ENCODE measurements at regions not wholly inside any gene's neighbourhood (a gene's known extent, or its start where the extent isn't known, plus 50 kb on each side); places are given as distances from the start of the nearest gene placed in this dataset.

DNA sequence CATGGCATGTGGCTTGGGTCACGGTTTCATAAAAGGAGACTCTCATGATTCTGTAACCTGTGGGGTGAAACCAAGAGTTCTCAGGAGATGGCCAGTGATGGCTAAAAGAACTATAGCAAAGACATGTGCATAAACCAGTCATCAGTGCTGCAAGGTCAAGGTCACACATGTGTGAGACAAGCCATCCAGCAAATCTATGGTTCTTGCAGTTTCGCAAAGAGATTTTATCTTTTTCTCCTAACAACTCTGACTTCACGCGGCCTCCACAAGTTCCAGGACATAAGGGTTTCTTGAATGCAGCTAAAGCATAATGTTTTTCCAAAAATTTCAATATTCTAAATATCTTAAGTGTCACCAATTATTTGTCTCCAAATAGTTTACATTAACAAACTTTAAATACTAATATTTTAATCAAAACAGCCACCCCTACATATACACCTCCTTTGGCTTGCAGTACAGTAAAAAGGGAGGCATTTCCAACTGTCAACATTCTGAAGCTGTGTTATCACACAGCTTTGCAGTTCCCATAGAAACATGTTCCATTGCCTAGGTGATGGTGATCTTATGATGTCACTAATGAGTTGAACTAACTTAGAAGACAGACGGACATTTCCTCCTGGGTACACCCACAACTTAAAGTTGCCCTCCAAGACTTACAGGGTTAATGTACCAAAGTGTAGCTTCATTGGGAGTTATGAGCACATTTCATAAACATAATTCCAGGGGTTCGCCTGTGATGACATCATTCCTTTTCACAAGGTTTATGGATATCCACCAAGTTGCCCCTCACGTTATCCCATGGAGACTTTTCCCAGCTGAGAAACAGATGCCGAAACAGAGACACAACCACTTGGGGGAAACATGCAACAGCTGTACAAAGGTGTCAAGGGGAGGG lies 250.9 kb upstream of the PDE10A start:
- DNase-seq (ENCODE audit: low read depth): no peak

DNA sequence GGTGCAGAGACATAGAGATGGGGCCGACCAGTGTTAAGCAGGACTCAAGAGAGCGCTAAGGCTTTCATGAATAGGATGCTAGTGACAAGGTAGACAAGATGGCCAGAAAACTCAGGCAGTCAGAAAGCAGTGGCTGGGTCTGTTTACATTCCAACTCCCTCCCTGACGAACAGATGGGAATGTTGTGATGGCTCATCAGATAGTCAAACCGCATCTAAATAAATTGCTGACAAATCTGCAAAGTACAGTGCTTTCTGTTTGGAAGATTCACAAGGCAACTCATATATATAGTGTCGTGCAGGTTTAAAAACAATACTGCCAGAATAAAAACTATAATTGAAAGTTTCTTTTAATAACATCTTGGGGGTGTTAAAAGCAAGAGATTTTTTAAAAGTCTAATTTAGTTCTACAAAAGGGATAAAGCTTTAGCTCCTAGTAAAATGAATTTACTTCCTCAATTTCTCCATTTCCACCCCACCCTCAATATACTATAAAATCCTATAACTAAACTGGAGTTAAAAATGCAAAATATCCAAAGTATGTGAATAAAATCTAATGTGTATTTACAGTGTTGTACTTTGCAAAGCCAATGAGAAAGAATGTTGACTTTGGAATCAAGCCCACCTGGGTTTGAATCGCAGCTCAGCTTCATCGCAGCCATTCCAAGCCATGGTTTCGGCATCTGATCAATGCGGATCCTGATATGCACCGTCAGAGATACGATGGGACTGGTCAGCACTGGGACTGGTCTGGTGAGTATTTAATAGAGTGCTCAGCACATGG lies 247.3 kb upstream of the PDE10A start:
- DNase-seq (ENCODE audit: low read depth): no peak

DNA sequence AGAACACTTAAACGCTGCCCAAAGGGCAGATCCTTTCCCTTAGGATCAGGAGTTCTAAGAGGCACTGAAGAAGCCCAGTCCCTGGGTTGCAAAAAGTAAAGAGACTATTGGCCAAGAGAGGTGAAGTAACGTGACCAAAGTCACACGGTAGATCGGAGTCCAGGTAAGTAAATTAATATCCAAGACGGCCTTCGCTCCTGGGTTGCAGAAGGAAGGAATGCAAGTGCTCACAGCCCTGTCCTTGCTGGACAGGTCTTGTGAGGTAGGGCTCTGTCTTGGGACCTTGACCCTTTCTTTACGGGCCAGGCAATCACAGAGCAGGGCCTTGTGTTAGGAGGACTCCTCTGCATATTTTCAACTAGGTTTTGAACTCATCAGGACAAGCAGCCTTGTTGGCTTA lies 243.7 kb upstream of the PDE10A start:
- no peak for DNase-seq (ENCODE audit: low read depth)

- DNase-seq (ENCODE audit: low read depth): no peak
Measured at GRCh38 chr6:165905744-165906143, 242.7 kb upstream of the PDE10A start.

GRCh38 chr6:165900970-165901369 lies 237.9 kb upstream of the PDE10A start:
- DNase-seq (ENCODE audit: low read depth): no peak

DNA sequence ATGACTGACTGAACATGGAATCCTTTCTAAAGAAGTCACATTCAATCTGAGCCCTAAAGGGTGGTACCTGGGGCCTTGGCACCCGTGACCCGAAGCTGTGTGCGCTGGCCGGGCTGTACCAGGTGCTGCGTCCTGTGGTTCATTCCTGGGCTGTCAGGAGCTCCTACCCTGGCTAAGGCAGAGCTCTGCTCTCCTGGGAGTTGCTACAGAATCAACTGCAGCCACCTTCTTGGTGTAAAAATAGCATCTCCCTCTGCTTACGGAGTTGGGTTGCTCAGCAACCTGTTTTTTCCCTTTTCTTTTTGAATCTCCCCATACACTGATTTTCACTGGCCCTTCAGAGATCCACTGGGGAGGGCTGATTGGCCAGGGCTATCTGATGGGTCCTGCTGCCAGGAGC lies 236.6 kb upstream of the PDE10A start:
- no peak for DNase-seq (ENCODE audit: low read depth)

DNA sequence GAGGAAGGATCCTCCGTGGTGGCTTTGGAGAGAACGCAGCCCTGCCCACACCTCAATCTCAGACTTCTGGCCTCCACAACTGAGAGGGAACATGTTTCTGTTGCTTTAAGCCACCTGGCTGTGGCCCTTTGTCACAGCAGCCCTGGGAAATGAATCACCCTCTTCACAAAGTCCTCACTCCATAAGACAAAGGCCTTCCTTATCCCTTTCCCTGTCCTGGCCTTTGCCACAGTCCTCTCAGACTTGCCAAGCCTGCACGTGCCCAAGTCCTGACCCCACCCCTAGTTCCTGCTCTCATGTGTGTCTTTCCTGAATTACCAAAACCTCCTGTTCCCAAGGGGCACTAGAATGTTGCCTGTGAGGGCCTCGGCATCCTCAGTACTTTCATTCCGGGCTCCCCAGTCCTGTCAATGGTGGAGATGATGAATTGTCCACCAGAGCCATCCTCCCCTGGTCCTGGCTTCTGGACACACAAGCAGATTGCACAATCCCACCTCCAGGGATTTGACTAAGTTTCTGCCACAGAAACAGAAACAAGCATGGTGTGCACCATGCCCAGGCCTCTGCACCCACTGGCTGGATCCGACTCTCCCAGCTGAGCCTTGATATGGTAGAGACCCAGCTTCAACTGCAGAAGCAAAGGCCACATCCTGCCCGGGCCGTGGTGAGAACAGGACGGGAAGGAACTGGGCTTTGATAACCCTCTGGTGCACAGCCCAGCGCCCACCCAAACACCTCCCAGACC lies 232.6 kb upstream of the PDE10A start:
- DNase-seq (ENCODE audit: low read depth): no peak

DNA sequence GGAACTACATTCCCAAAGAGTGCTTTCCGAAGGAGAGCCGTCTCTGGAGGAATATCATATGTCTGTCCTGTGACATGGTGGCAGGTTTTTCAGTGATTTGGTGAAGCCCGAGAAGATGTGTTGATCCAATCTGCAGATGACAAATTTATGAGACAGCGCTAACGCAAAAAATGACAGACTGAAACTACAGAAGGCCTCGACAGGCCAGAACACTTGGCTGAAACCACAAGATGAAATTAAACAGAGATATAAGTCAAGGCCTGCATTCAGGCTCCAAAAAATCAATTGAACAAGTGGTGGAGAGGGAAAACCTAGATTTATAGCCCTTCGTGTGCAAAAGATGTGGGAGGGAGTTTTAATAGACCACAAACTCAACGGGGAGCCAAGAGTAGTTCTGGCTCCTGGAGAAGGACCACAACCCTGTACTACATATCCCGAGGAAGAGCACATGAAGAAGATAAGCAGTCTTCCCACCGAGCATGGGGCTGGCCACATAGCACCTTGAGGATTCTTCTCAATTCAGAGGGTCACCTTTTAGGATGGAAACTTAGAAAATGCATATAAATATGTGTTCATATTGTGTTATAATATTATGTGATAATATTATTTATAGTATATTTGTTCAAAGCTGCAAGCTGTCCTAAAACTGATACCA lies 231.3 kb upstream of the PDE10A start:
- DNase-seq (ENCODE audit: low read depth): no peak

- no peak for DNase-seq (ENCODE audit: low read depth)
Measured at GRCh38 chr6:165893431-165893830, 230.4 kb upstream of the PDE10A start.

DNA sequence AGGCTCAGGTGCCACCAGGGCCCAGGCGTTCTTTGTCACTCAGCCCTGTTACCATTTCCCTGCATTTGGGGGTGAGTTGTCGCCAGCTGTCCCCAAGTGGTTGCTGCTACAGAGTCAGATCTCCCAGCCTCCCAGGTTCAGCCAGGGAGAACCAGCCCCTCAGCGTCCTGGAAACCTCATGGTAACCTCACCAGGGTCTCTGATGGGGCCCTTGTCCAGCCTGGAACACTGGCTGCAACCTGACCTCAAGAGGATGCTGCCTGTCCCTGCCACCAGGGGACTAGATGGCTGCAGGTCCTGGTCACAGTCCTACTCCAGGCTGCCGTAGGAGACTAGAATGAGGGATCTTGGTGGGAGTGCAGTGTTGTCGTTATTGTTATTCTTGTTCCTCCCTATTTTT lies 228.3 kb upstream of the PDE10A start:
- no peak for DNase-seq (ENCODE audit: low read depth)

- DNase-seq (ENCODE audit: low read depth): no peak
Measured at GRCh38 chr6:165890404-165890735, 227.3 kb upstream of the PDE10A start.

GRCh38 chr6:165889636-165890403 lies 226.8 kb upstream of the PDE10A start:
- DNase-seq (ENCODE audit: low read depth): no peak

DNA sequence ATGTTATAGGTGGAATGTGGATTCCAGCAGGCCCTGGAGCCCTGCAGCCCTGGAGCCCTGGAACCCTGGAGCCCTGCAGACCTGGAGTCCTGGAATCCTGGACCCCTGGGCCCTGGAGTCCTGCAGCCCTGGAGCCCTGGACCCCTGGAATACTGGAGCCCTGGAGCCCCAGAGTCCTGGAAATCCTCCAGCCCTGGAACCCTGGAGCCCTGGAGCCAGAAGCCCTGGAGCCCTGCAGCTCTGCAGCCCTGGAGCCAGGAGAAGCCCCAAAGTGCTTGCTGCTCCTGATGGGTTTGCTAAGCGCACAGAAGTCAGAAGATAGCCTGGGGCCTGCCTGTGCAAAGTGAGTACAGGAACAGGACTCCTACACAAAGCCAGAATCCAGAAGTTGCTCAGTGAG lies 223.1 kb upstream of the PDE10A start:
- no peak for DNase-seq (ENCODE audit: low read depth)

DNA sequence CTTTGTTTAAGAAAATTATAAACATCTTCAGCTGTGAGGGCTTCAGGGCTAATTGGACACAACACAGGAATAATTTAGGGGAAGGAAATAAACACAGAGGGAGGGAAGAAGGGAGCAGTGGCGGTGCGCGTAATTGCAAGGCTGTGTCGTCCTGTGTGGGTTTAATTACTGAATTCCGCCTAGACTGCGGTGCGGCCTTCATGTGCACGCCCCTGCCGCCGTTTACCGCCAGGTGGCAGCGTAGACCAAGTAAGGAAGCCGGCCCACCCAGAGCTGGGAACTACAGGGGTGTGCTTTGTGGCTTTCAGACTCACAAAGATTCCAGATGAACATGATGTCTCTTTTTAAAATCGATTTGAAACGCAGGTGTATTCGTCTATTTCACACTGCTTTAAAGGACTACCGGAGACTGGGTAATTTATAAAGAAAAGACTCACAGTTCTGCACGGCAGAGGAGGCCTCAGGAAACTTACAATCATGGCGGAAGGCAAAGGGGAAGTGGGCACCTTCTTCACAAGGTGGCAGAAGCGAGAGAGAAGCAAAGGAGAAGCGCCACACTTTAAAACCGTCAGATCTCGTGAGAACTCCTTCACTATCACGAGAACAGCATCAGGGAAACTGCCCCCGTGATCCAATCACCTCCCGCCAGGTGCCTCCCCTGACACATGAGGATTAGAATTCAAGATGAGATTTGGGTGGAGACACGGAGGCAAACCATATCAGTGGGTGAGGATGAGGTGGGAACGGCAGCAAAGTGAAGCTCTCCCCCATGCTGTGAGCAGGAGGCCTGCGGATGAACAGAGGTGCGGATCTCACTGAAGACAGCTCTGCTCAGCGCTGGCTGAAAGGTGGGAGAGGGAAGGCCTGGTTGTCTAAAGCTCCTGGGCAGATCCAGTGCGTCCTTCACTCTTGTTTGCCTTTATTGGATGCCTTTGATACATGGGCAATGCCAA lies 222.0 kb upstream of the PDE10A start:
- DNase-seq (ENCODE audit: low read depth): peak; percentile 61

DNA sequence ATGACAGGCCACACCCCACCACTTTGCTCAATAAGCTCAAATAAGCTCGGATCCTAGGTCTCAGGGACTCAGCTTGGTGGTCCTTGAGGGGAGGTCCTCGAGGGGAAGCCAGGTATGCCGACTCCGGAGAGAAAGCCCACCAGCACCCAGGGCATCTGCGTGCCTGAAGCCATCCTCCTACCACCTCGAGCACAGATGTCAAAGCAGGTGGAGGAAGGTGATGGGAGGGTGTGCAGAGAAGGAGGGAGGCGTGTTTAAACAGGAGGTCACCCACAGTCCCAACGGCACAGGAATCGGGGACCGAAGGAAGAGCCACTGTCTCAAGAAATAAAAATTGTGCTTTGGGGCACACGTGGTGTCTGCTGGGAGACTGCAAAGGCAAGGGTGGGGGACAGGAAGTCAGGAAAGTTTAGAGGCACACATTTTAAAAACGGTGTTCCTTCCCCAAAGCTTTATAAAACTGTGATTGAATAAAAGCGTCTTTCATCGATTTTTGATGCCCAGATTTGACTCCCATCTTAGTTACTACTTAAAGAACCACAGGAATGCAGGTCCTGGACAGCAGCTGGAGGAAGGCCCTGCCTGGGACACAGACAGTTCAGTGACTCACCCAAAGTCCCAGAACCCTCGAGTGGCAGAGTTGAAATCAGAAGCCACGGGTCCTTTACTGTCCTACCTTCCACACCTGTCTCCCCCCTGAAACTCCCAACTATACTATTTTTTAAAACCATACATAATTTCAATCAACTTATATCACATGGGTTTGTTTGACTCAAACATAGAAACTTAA lies 221.0 kb upstream of the PDE10A start:
- DNase-seq (ENCODE audit: low read depth): no peak

GRCh38 chr6:165881806-165882205 lies 218.8 kb upstream of the PDE10A start:
- DNase-seq (ENCODE audit: low read depth): no peak

- DNase-seq (ENCODE audit: low read depth): no peak
Measured at GRCh38 chr6:165880686-165881085, 217.6 kb upstream of the PDE10A start.

DNA sequence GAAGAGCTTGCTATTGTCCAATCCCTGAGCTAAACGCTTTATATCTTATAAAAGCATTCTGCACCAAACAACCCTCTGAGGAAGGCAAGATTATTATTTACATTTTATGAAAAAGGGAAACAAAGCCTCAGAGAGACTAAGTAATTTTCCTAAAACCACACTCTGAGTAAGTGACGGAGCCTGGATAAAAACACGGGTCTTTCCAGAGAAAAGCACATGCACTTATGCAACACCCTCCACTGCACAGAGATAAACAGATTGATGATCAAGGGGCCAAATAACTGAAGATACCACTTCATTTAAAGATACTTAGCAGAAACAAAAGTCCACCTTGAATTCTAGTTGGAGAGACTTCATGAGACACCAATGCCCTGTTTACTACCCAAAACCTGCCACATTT lies 214.7 kb upstream of the PDE10A start:
- no peak for DNase-seq (ENCODE audit: low read depth)

- DNase-seq (ENCODE audit: low read depth): no peak
Measured at GRCh38 chr6:165877192-165877591, 214.2 kb upstream of the PDE10A start.
